Activated T-cell treated with anti-CD3 and anti-CD28 coated beads for 48 hours (primary cell): ENCODE measurements at regions not wholly inside any gene's neighbourhood (a gene's known extent, or its start where the extent isn't known, plus 50 kb on each side); places are given as distances from the start of the nearest gene placed in this dataset.
"Not testable (repeated sequence)": the region's sequence is repeated elsewhere in the genome, so short reads cannot be mapped to it uniquely, and the experiment has no call there.

Experiments
- DNase-seq: peaks from one replicate; pipeline ENCODE4 v3.0.0-alpha.2; 2020; ENCODE audit warnings: low read depth

- DNase-seq = no peak
Measured at GRCh38 chr16:47905771-47906170, 250.0 kb downstream of the ABCC12 start.

- no peak for DNase-seq
Measured at GRCh38 chr16:47904691-47905090, 251.1 kb downstream of the ABCC12 start.

- no peak for DNase-seq
Measured at GRCh38 chr16:47903470-47903869, 252.3 kb downstream of the ABCC12 start.

GRCh38 chr16:47897105-47897504, 258.7 kb downstream of the ABCC12 start:
- DNase-seq = not testable (repeated sequence)

- DNase-seq = no peak
Measured at GRCh38 chr16:47895146-47895545, 260.6 kb downstream of the ABCC12 start.

- no peak for DNase-seq
Measured at GRCh38 chr16:47892999-47893398, 262.8 kb downstream of the ABCC12 start.

GRCh38 chr16:47888734-47889133, 267.1 kb downstream of the ABCC12 start:
- no peak for DNase-seq

GRCh38 chr16:47888142-47888541, 267.7 kb downstream of the ABCC12 start:
- DNase-seq = no peak

GRCh38 chr16:47887496-47887895, 268.3 kb downstream of the ABCC12 start:
- no peak for DNase-seq

- DNase-seq = no peak
Measured at GRCh38 chr16:47886631-47887415, 269.0 kb downstream of the ABCC12 start.

- no peak for DNase-seq
Measured at GRCh38 chr16:47886139-47886538, 269.7 kb downstream of the ABCC12 start.

GRCh38 chr16:47885489-47885888, 270.3 kb downstream of the ABCC12 start:
- no peak for DNase-seq

- no peak for DNase-seq
Measured at GRCh38 chr16:47884116-47884725, 271.6 kb downstream of the ABCC12 start.

- no peak for DNase-seq
Measured at GRCh38 chr16:47881574-47881973, 274.2 kb downstream of the ABCC12 start.

GRCh38 chr16:47880653-47881052, 275.1 kb downstream of the ABCC12 start:
- no peak for DNase-seq

GRCh38 chr16:47877166-47877565, 278.6 kb downstream of the ABCC12 start:
- no peak for DNase-seq

- no peak for DNase-seq
Measured at GRCh38 chr16:47876511-47876910, 279.3 kb downstream of the ABCC12 start.

GRCh38 chr16:47873434-47873833, 282.4 kb downstream of the ABCC12 start:
- DNase-seq = no peak

GRCh38 chr16:47872225-47872624, 283.6 kb downstream of the ABCC12 start:
- no peak for DNase-seq

- DNase-seq = no peak
Measured at GRCh38 chr16:47866423-47866822, 289.4 kb downstream of the ABCC12 start.

- DNase-seq = no peak
Measured at GRCh38 chr16:47865337-47865855, 290.4 kb downstream of the ABCC12 start.

GRCh38 chr16:47864262-47864661, 291.5 kb downstream of the ABCC12 start:
- DNase-seq = not testable (repeated sequence)

GRCh38 chr16:47861999-47862398, 293.8 kb downstream of the ABCC12 start:
- DNase-seq = no peak
